HL-60 (cell line): ENCODE measurements at regions not wholly inside any gene's neighbourhood (a gene's known extent, or its start where the extent isn't known, plus 50 kb on each side); places are given as distances from the start of the nearest gene placed in this dataset.

ENCODE experiments used
- TF ChIP-seq, protein P1 (sequence below): IDR thresholded peaks from one replicate; pipeline ENCODE4 v1.5.1; 2011; ENCODE audit warnings: low read length, control low read depth, inconsistent platforms; ENCODE audit not compliant: insufficient read depth
- TF ChIP-seq, protein P2 (sequence below): IDR thresholded peaks from 2 replicates; pipeline ENCODE4 v1.6.1; 2012; ENCODE audit warnings: low read depth; ENCODE audit not compliant: insufficient replicate concordance

DNA sequence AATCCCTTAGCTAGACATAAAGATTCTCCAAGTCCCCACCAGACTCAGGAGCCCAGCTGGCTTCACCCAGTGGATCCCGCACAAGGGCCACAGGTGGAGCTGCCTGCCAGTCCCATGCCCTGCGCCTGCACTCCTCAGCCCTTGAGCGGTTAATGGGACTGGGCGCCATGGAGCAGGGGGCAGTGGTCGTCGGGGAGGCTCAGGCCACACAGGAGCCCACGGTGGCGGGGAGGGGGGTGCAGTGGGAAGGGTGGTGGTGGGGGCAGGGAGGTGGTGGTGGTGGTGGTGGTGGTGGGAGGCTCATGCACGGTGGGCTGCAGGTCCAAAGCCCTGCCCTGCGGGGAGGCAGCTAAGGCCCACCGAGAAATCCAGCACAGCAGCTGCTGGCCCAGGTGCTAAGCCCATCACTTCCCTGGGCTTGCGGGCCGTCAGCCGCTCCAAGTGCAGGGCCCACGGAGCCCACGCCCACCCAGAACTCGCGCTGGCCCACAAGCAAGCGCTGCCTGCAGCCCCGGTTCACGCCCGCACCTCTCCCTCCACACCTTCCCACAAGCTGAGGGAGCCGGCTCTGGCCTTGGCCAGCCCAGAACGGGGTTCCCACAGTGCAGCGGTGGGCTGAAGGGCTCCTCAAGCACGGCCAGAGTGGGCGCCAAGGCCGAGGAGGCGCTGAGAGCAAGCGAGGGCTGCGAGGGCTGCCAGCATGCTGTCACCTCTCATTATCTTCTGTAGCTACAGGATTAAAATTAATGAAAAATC, 732.5 kb upstream of the POM121L12 start:
- TF ChIP-seq, protein P1, sequence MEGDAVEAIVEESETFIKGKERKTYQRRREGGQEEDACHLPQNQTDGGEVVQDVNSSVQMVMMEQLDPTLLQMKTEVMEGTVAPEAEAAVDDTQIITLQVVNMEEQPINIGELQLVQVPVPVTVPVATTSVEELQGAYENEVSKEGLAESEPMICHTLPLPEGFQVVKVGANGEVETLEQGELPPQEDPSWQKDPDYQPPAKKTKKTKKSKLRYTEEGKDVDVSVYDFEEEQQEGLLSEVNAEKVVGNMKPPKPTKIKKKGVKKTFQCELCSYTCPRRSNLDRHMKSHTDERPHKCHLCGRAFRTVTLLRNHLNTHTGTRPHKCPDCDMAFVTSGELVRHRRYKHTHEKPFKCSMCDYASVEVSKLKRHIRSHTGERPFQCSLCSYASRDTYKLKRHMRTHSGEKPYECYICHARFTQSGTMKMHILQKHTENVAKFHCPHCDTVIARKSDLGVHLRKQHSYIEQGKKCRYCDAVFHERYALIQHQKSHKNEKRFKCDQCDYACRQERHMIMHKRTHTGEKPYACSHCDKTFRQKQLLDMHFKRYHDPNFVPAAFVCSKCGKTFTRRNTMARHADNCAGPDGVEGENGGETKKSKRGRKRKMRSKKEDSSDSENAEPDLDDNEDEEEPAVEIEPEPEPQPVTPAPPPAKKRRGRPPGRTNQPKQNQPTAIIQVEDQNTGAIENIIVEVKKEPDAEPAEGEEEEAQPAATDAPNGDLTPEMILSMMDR = no peak
- TF ChIP-seq, protein P2, sequence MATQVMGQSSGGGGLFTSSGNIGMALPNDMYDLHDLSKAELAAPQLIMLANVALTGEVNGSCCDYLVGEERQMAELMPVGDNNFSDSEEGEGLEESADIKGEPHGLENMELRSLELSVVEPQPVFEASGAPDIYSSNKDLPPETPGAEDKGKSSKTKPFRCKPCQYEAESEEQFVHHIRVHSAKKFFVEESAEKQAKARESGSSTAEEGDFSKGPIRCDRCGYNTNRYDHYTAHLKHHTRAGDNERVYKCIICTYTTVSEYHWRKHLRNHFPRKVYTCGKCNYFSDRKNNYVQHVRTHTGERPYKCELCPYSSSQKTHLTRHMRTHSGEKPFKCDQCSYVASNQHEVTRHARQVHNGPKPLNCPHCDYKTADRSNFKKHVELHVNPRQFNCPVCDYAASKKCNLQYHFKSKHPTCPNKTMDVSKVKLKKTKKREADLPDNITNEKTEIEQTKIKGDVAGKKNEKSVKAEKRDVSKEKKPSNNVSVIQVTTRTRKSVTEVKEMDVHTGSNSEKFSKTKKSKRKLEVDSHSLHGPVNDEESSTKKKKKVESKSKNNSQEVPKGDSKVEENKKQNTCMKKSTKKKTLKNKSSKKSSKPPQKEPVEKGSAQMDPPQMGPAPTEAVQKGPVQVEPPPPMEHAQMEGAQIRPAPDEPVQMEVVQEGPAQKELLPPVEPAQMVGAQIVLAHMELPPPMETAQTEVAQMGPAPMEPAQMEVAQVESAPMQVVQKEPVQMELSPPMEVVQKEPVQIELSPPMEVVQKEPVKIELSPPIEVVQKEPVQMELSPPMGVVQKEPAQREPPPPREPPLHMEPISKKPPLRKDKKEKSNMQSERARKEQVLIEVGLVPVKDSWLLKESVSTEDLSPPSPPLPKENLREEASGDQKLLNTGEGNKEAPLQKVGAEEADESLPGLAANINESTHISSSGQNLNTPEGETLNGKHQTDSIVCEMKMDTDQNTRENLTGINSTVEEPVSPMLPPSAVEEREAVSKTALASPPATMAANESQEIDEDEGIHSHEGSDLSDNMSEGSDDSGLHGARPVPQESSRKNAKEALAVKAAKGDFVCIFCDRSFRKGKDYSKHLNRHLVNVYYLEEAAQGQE = no peak
